ENCODE measurements at regions not wholly inside any gene's neighbourhood (a gene's known extent, or its start where the extent isn't known, plus 50 kb on each side); places are given as distances from the start of the nearest gene placed in this dataset.
A peak's percentile ranks its signal among the peaks of the same experiment; 100 is the strongest.

GRCh38 chr1:55387145-55387544, 172.0 kb upstream of the USP24 start:
- no peak for DNase-seq (ENCODE audit: low read depth)

GRCh38 chr1:55386456-55386855, 171.3 kb upstream of the USP24 start:
- DNase-seq (ENCODE audit: low read depth) = no peak

- no peak for DNase-seq (ENCODE audit: low read depth)
Measured at GRCh38 chr1:55385402-55386018, 170.3 kb upstream of the USP24 start.

GRCh38 chr1:55384637-55385036, 169.5 kb upstream of the USP24 start:
- no peak for DNase-seq (ENCODE audit: low read depth)

- DNase-seq (ENCODE audit: low read depth) = no peak
Measured at GRCh38 chr1:55382806-55383305, 167.7 kb upstream of the USP24 start.

- no peak for DNase-seq (ENCODE audit: low read depth)
Measured at GRCh38 chr1:55381983-55382382, 166.8 kb upstream of the USP24 start.

GRCh38 chr1:55381491-55381890, 166.3 kb upstream of the USP24 start:
- no peak for DNase-seq (ENCODE audit: low read depth)

GRCh38 chr1:55380355-55380970, 165.3 kb upstream of the USP24 start:
- no peak for DNase-seq (ENCODE audit: low read depth)

- no peak for DNase-seq (ENCODE audit: low read depth)
Measured at GRCh38 chr1:55378582-55378981, 163.4 kb upstream of the USP24 start.

- DNase-seq (ENCODE audit: low read depth) = no peak
Measured at GRCh38 chr1:55376897-55377296, 161.7 kb upstream of the USP24 start.

GRCh38 chr1:55375617-55376258, 160.6 kb upstream of the USP24 start:
- peak; percentile 58 for DNase-seq (ENCODE audit: low read depth)

GRCh38 chr1:55374801-55375616, 159.8 kb upstream of the USP24 start:
- DNase-seq (ENCODE audit: low read depth) = peak; percentile 45

- DNase-seq (ENCODE audit: low read depth) = no peak
Measured at GRCh38 chr1:55374216-55374615, 159.1 kb upstream of the USP24 start.

GRCh38 chr1:55369474-55369873, 154.3 kb upstream of the USP24 start:
- no peak for DNase-seq (ENCODE audit: low read depth)

GRCh38 chr1:55368698-55369097, 153.5 kb upstream of the USP24 start:
- no peak for DNase-seq (ENCODE audit: low read depth)

GRCh38 chr1:55367273-55367672, 152.1 kb upstream of the USP24 start:
- DNase-seq (ENCODE audit: low read depth) = no peak

GRCh38 chr1:55364216-55364615, 149.1 kb upstream of the USP24 start:
- peak; percentile 32 for DNase-seq (ENCODE audit: low read depth)

- peak; percentile 90 for DNase-seq (ENCODE audit: low read depth)
Measured at GRCh38 chr1:55363268-55363667, 148.1 kb upstream of the USP24 start.

- peak; percentile 88 for DNase-seq (ENCODE audit: low read depth)
Measured at GRCh38 chr1:55362558-55362957, 147.4 kb upstream of the USP24 start.

- DNase-seq (ENCODE audit: low read depth) = no peak
Measured at GRCh38 chr1:55359611-55360010, 144.4 kb upstream of the USP24 start.

- no peak for DNase-seq (ENCODE audit: low read depth)
Measured at GRCh38 chr1:55358581-55358980, 143.4 kb upstream of the USP24 start.

GRCh38 chr1:55355549-55355948, 140.4 kb upstream of the USP24 start:
- no peak for DNase-seq (ENCODE audit: low read depth)
